Activated CD4-positive, alpha-beta T cell treated with anti-CD3 and anti-CD28 coated beads for 36 hours (primary cell): ENCODE measurements at regions not wholly inside any gene's neighbourhood (a gene's known extent, or its start where the extent isn't known, plus 50 kb on each side); places are given as distances from the start of the nearest gene placed in this dataset.

Source experiments
- ATAC-seq: fragments of 200-7000 bp; cut with Tn5 transposase; one replicate; pipeline ENCODE4 v1.10.0; 2021; ENCODE audit warnings: mild to moderate bottlenecking, moderate library complexity
- CTCF ChIA-PET: fragments of 350-600 bp; sonication (Branson Sonifier 250); formaldehyde crosslinking; loops from one replicate; lab custom pipeline; 2021; ENCODE audit warnings: antibody characterized with exemption; lab: Charles Lee
- POLR2A ChIA-PET: fragments of 350-600 bp; sonication (Branson Sonifier 250); formaldehyde crosslinking; loops from one replicate; lab custom pipeline; 2021; ENCODE audit warnings: antibody characterized with exemption, inconsistent platforms; lab: Charles Lee
- DNase-seq: peaks from one replicate; pipeline ENCODE4 v3.0.0-alpha.2; 2020
- H3K27ac Mint-ChIP-seq: one replicate; pipeline ENCODE4 v1.8.0; 2021; ENCODE audit warnings: mixed read lengths
- H3K27me3 Mint-ChIP-seq: one replicate; pipeline ENCODE4 v1.8.0; 2021; ENCODE audit warnings: mixed read lengths
- H3K36me3 Mint-ChIP-seq: one replicate; pipeline ENCODE4 v1.8.0; 2021; ENCODE audit warnings: low read depth, mixed read lengths
- H3K4me1 Mint-ChIP-seq: one replicate; pipeline ENCODE4 v1.8.0; 2021; ENCODE audit warnings: mixed read lengths
- H3K4me3 Mint-ChIP-seq: one replicate; pipeline ENCODE4 v1.8.0; 2021; ENCODE audit warnings: mild to moderate bottlenecking, moderate library complexity, mixed read lengths
- H3K9me3 Mint-ChIP-seq: one replicate; pipeline ENCODE4 v1.8.0; 2021; ENCODE audit warnings: low read depth, mixed read lengths
- intact Hi-C, 2 experiments: fragments of 100-400 bp; cut with DNase I in 1 of 2; cut with micrococcal nuclease in 1 of 2; formaldehyde crosslinking; loops; one replicate each; pipeline versions ENCODE4 v1.14.2 to v1.15.1; 2022 to 2024; cut with DNase I, micrococcal nuclease

DNA sequence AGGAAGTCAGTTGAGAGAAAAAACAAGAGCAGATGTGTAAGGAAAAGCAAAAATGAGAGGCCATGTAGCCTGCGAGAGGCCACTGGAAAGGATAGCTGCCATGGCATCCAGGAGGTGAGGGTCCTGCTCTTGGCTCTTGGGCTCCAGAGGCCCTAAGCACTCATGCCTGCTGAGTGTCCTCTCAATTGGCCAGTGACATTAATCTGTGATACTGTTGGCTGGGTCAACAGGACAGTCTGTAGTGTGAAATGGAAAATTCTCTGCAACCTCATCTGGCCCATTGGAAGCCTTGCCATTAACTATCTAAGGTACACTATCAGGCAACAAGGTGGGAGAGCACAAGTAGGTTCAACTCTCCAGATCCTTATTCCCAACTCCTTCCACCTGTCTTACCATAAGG is 180.9 kb downstream of the LY86 start:
- CTCF ChIA-PET, result interaction anchor here (0.6 to 2.8 kb wide), 4 partner anchors 11 to 318 kb away, joined by 3 to 9 read pairs (median 4); no protein-coding TSS in a partner anchor
- Mint-ChIP-seq H3K9me3 (no peaks in the 10 kb centered on the region), H3K27ac (no peak overlapping the region), H3K4me1 (no peaks in the 10 kb centered on the region), H3K36me3 (no peaks in the 10 kb centered on the region), H3K4me3 (no peak overlapping the region), H3K27me3 (peaks cover 2% of the 10 kb centered on the region)
- DNase-seq, result no peak
- intact Hi-C loops, result no loop called here
- no peak for ATAC-seq
- POLR2A ChIA-PET, result no interaction called here

- Mint-ChIP-seq H3K9me3 (no peaks in the 10 kb centered on the region), H3K4me1 (no peaks in the 10 kb centered on the region), H3K36me3 (no peaks in the 10 kb centered on the region), H3K4me3 (no peak overlapping the region), H3K27me3 (peaks cover 5% of the 10 kb centered on the region), H3K27ac (no peak overlapping the region)
- ChIA-PET POLR2A (interaction anchor here (0.6 kb wide), 1 partner anchor 709 kb away, joined by 4 read pairs; no protein-coding TSS in a partner anchor), CTCF (interaction anchor here (0.8 kb wide), 1 partner anchor 88 kb away, joined by 3 read pairs; no protein-coding TSS in a partner anchor)
- intact Hi-C loops, result no loop called here
- no peak for ATAC-seq
- DNase-seq, result no peak
Observed at GRCh38 chr6:6771224-6771945, 182.9 kb downstream of the LY86 start.

- Mint-ChIP-seq H3K9me3 (no peaks in the 10 kb centered on the region), H3K36me3 (no peaks in the 10 kb centered on the region), H3K4me3 (no peak overlapping the region), H3K27me3 (peaks cover 5% of the 10 kb centered on the region), H3K27ac (no peak overlapping the region), H3K4me1 (no peaks in the 10 kb centered on the region)
- intact Hi-C loops, result no loop called here
- DNase-seq (no peak), ATAC-seq (no peak)
- ChIA-PET CTCF (interaction anchor here (0.8 kb wide), 1 partner anchor 88 kb away, joined by 3 read pairs; no protein-coding TSS in a partner anchor), POLR2A (no interaction called here)
Observed at GRCh38 chr6:6771964-6772363, 183.4 kb downstream of the LY86 start.

GRCh38 chr6:6772751-6773150 is 184.2 kb downstream of the LY86 start:
- CTCF ChIA-PET, result no interaction called here
- intact Hi-C loops, result no loop called here
- no peaks in the 10 kb centered on the region for H3K4me1 Mint-ChIP-seq
- no peaks in the 10 kb centered on the region for H3K9me3 Mint-ChIP-seq
- no peak overlapping the region for H3K4me3 Mint-ChIP-seq
- POLR2A ChIA-PET, result no interaction called here
- no peak for DNase-seq
- peaks cover 5% of the 10 kb centered on the region for H3K27me3 Mint-ChIP-seq
- no peak for ATAC-seq
- H3K27ac Mint-ChIP-seq, result no peak overlapping the region
- no peaks in the 10 kb centered on the region for H3K36me3 Mint-ChIP-seq

- intact Hi-C loops, result no loop called here
- Mint-ChIP-seq H3K4me1 (no peaks in the 10 kb centered on the region), H3K27me3 (peaks cover 14% of the 10 kb centered on the region), H3K4me3 (no peak overlapping the region), H3K9me3 (no peaks in the 10 kb centered on the region), H3K36me3 (no peaks in the 10 kb centered on the region), H3K27ac (no peak overlapping the region)
- POLR2A ChIA-PET, result no interaction called here
- ATAC-seq, result no peak
- CTCF ChIA-PET, result no interaction called here
- no peak for DNase-seq
Observed at GRCh38 chr6:6775074-6775473, 186.6 kb downstream of the LY86 start.

DNA sequence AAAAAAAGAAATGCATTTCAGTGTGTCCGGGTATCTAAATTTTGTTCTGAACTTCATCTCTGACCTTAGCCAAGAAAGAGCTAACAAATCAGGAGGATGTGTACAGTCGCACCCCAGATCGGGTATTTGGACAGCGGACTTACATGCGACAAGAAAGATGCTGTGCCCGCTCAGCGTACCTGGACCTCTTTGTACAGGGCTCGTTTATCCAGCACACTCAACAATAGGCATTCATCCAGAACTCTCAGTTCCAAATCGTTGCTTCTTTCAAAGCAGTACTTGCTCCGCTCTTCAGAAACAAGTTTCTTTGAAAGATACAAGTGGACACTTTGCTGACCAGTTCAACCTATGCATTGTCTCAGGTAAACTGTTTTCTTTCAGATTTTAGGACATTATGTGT is 191.7 kb downstream of the LY86 start:
- Mint-ChIP-seq H3K36me3 (no peaks in the 10 kb centered on the region), H3K4me1 (no peaks in the 10 kb centered on the region), H3K27me3 (peaks cover 11% of the 10 kb centered on the region), H3K27ac (no peak overlapping the region), H3K9me3 (no peaks in the 10 kb centered on the region), H3K4me3 (no peak overlapping the region)
- no peak for ATAC-seq
- POLR2A ChIA-PET, result no interaction called here
- no peak for DNase-seq
- CTCF ChIA-PET, result no interaction called here
- intact Hi-C loops, result no loop called here

- intact Hi-C loops, result no loop called here
- H3K4me1 Mint-ChIP-seq, result no peaks in the 10 kb centered on the region
- ATAC-seq (no peak), DNase-seq (no peak)
- H3K27ac Mint-ChIP-seq, result no peak overlapping the region
- no peak overlapping the region for H3K4me3 Mint-ChIP-seq
- no peaks in the 10 kb centered on the region for H3K36me3 Mint-ChIP-seq
- H3K9me3 Mint-ChIP-seq, result no peaks in the 10 kb centered on the region
- POLR2A ChIA-PET, result no interaction called here
- CTCF ChIA-PET, result interaction anchor here (0.7 kb wide), 1 partner anchor 463 kb away, joined by 3 read pairs; no protein-coding TSS in a partner anchor
- peaks cover 9% of the 10 kb centered on the region for H3K27me3 Mint-ChIP-seq
Observed at GRCh38 chr6:6781172-6781872, 192.8 kb downstream of the LY86 start.

GRCh38 chr6:6781873-6782227 is 193.3 kb downstream of the LY86 start:
- Mint-ChIP-seq H3K27ac (no peak overlapping the region), H3K27me3 (peaks cover 9% of the 10 kb centered on the region), H3K36me3 (no peaks in the 10 kb centered on the region), H3K4me1 (no peaks in the 10 kb centered on the region), H3K9me3 (no peaks in the 10 kb centered on the region), H3K4me3 (no peak overlapping the region)
- DNase-seq (no peak), ATAC-seq (no peak)
- CTCF ChIA-PET, result interaction anchor here (0.7 kb wide), 1 partner anchor 462 kb away, joined by 3 read pairs; no protein-coding TSS in a partner anchor
- intact Hi-C loops, result no loop called here
- POLR2A ChIA-PET, result no interaction called here

GRCh38 chr6:6783721-6784120 is 195.2 kb downstream of the LY86 start:
- intact Hi-C loops, result no loop called here
- DNase-seq (no peak), ATAC-seq (no peak)
- Mint-ChIP-seq H3K4me3 (no peak overlapping the region), H3K27me3 (peaks cover 7% of the 10 kb centered on the region), H3K36me3 (no peaks in the 10 kb centered on the region), H3K4me1 (no peaks in the 10 kb centered on the region), H3K27ac (no peak overlapping the region), H3K9me3 (no peaks in the 10 kb centered on the region)
- CTCF ChIA-PET, result interaction anchor here (0.8 kb wide), 1 partner anchor 11 kb away, joined by 3 read pairs; no protein-coding TSS in a partner anchor
- POLR2A ChIA-PET, result no interaction called here

GRCh38 chr6:6784514-6785162 is 196.1 kb downstream of the LY86 start:
- H3K4me3 Mint-ChIP-seq, result no peak overlapping the region
- no peaks in the 10 kb centered on the region for H3K36me3 Mint-ChIP-seq
- H3K27me3 Mint-ChIP-seq, result peaks cover 2% of the 10 kb centered on the region
- intact Hi-C loops, result loop anchor here in 1 of 2 experiments (5.0 kb wide), 3 partner anchors 107 to 303 kb away; no protein-coding TSS in a partner anchor
- H3K27ac Mint-ChIP-seq, result no peak overlapping the region
- no peak for ATAC-seq
- H3K9me3 Mint-ChIP-seq, result no peaks in the 10 kb centered on the region
- ChIA-PET CTCF (interaction anchor here (0.8 kb wide), 2 partner anchors 10 to 322 kb away, joined by 3 read pairs; no protein-coding TSS in a partner anchor), POLR2A (no interaction called here)
- H3K4me1 Mint-ChIP-seq, result no peaks in the 10 kb centered on the region
- DNase-seq, result no peak

GRCh38 chr6:6785163-6785521 is 196.6 kb downstream of the LY86 start:
- H3K4me1 Mint-ChIP-seq, result no peaks in the 10 kb centered on the region
- no peaks in the 10 kb centered on the region for H3K27me3 Mint-ChIP-seq
- CTCF ChIA-PET, result interaction anchor here (0.9 kb wide), 1 partner anchor 32 kb away, joined by 3 read pairs; no protein-coding TSS in a partner anchor
- intact Hi-C loops, result loop anchor here in 1 of 2 experiments (5.0 kb wide), 3 partner anchors 108 to 302 kb away; no protein-coding TSS in a partner anchor
- no peaks in the 10 kb centered on the region for H3K9me3 Mint-ChIP-seq
- no peaks in the 10 kb centered on the region for H3K36me3 Mint-ChIP-seq
- ATAC-seq (no peak), DNase-seq (no peak)
- POLR2A ChIA-PET, result no interaction called here
- no peak overlapping the region for H3K27ac Mint-ChIP-seq
- no peak overlapping the region for H3K4me3 Mint-ChIP-seq
